Mucosa of rectum (tissue), 2 donors: ENCODE measurements at regions not wholly inside any gene's neighbourhood (a gene's known extent, or its start where the extent isn't known, plus 50 kb on each side); places are given as distances from the start of the nearest gene placed in this dataset.

ENCODE experiments used
- H3K27ac ChIP-seq, 2 donors: one replicate each; pipeline ENCODE4 v1.7.0; 2013; ENCODE audit warnings: inconsistent platforms in 2 of 2, low read depth in 2 of 2, low read length in 2 of 2
- H3K27me3 ChIP-seq, 2 donors: one replicate each; pipeline ENCODE4 v1.7.0; 2013; ENCODE audit warnings: low read length in 2 of 2; ENCODE audit not compliant: control insufficient read depth in 2 of 2, insufficient read depth in 2 of 2
- H3K36me3 ChIP-seq, 2 donors: one replicate each; pipeline ENCODE4 v1.7.0; 2013; ENCODE audit warnings: low read length in 2 of 2; ENCODE audit not compliant: control insufficient read depth in 2 of 2, insufficient read depth in 2 of 2
- H3K4me1 ChIP-seq, 2 donors: one replicate each; pipeline ENCODE4 v1.7.0; 2013; ENCODE audit warnings: low read length in 2 of 2, mild to moderate bottlenecking in 1 of 2; ENCODE audit not compliant: control insufficient read depth in 2 of 2, insufficient read depth in 2 of 2
- H3K4me3 ChIP-seq, 2 donors: one replicate each; pipeline ENCODE4 v1.7.0; 2013; ENCODE audit warnings: low read length in 2 of 2
- H3K9ac ChIP-seq, 2 donors: one replicate each; pipeline ENCODE4 v1.7.0; 2013; ENCODE audit warnings: low read length in 2 of 2, low read depth in 1 of 2, mild to moderate bottlenecking in 1 of 2
- H3K9me3 ChIP-seq, 2 donors: one replicate each; pipeline ENCODE4 v1.7.0; 2013; ENCODE audit warnings: low read length in 2 of 2; ENCODE audit not compliant: control insufficient read depth in 2 of 2
- donor health status: healthy.
- donor health status: Normal muscosa, but diverticular disease.

GRCh38 chr12:31215518-31216232 lies 110.3 kb downstream of the SINHCAF start:
- no peaks in the 10 kb centered on the region for H3K36me3 ChIP-seq

GRCh38 chr12:31216479-31216878 lies 109.5 kb downstream of the SINHCAF start:
- Histone ChIP-seq H3K36me3 (no peaks in the 10 kb centered on the region), H3K27ac (no peak overlapping the region), H3K4me3 (no peak overlapping the region), H3K4me1 (peaks cover 0 to 1% of the 10 kb centered on the region in 2 donors), H3K9ac (no peak overlapping the region), H3K27me3 (no peaks in the 10 kb centered on the region), H3K9me3 (no peaks in the 10 kb centered on the region)

More at GRCh38 chr12:31215518-31216232, 110.3 kb downstream of the SINHCAF start:
- Histone ChIP-seq H3K9me3 (no peaks in the 10 kb centered on the region), H3K27ac (no peak overlapping the region), H3K27me3 (no peaks in the 10 kb centered on the region), H3K4me1 (no peaks in the 10 kb centered on the region), H3K9ac (no peak overlapping the region), H3K4me3 (no peak overlapping the region)

GRCh38 chr12:31217356-31218130 lies 108.4 kb downstream of the SINHCAF start:
- Histone ChIP-seq H3K36me3 (no peaks in the 10 kb centered on the region), H3K9ac (no peak overlapping the region), H3K4me1 (peaks cover 0 to 2% of the 10 kb centered on the region in 2 donors), H3K4me3 (no peak overlapping the region), H3K27ac (no peak overlapping the region), H3K27me3 (no peaks in the 10 kb centered on the region), H3K9me3 (no peaks in the 10 kb centered on the region)

- H3K27me3 ChIP-seq = no peaks in the 10 kb centered on the region
- H3K9ac ChIP-seq = no peak overlapping the region
- no peak overlapping the region for H3K4me3 ChIP-seq
- peaks cover 0 to 2% of the 10 kb centered on the region in 2 donors for H3K4me1 ChIP-seq
- H3K27ac ChIP-seq = no peak overlapping the region
- no peaks in the 10 kb centered on the region for H3K36me3 ChIP-seq
- no peaks in the 10 kb centered on the region for H3K9me3 ChIP-seq
Observed at GRCh38 chr12:31218203-31219025, 107.5 kb downstream of the SINHCAF start.

GRCh38 chr12:31219521-31219920 lies 106.4 kb downstream of the SINHCAF start:
- H3K27ac ChIP-seq = no peak overlapping the region
- H3K9me3 ChIP-seq = no peaks in the 10 kb centered on the region

GRCh38 chr12:31220061-31220460 lies 105.9 kb downstream of the SINHCAF start:
- Histone ChIP-seq H3K4me1 (peaks cover 0 to 2% of the 10 kb centered on the region in 2 donors), H3K27me3 (no peaks in the 10 kb centered on the region), H3K9me3 (no peaks in the 10 kb centered on the region), H3K27ac (no peak overlapping the region), H3K36me3 (no peaks in the 10 kb centered on the region), H3K4me3 (no peak overlapping the region), H3K9ac (no peak overlapping the region)

More at GRCh38 chr12:31219521-31219920, 106.4 kb downstream of the SINHCAF start:
- H3K27me3 ChIP-seq = no peaks in the 10 kb centered on the region
- H3K9ac ChIP-seq = no peak overlapping the region
- no peaks in the 10 kb centered on the region for H3K36me3 ChIP-seq
- peaks cover 0 to 2% of the 10 kb centered on the region in 2 donors for H3K4me1 ChIP-seq
- H3K4me3 ChIP-seq = no peak overlapping the region

GRCh38 chr12:31220633-31221550 lies 105.1 kb downstream of the SINHCAF start:
- Histone ChIP-seq H3K27me3 (no peaks in the 10 kb centered on the region), H3K4me3 (no peak overlapping the region), H3K9me3 (no peaks in the 10 kb centered on the region), H3K4me1 (peaks cover 0 to 2% of the 10 kb centered on the region in 2 donors), H3K27ac (peak overlapping the region in 1 of 2 donors; percentile 27), H3K36me3 (no peaks in the 10 kb centered on the region), H3K9ac (no peak overlapping the region)

- H3K4me3 ChIP-seq = no peak overlapping the region
- H3K36me3 ChIP-seq = no peaks in the 10 kb centered on the region
- no peaks in the 10 kb centered on the region for H3K27me3 ChIP-seq
- H3K4me1 ChIP-seq = peaks cover 0 to 2% of the 10 kb centered on the region in 2 donors
- H3K9ac ChIP-seq = no peak overlapping the region
- H3K27ac ChIP-seq = peak overlapping the region in 1 of 2 donors; percentile 35
- no peaks in the 10 kb centered on the region for H3K9me3 ChIP-seq
Observed at GRCh38 chr12:31221551-31221945, 104.4 kb downstream of the SINHCAF start.

GRCh38 chr12:31222620-31223222 lies 103.2 kb downstream of the SINHCAF start:
- Histone ChIP-seq H3K27me3 (no peaks in the 10 kb centered on the region), H3K9me3 (no peaks in the 10 kb centered on the region), H3K4me1 (peaks cover 0 to 2% of the 10 kb centered on the region in 2 donors), H3K27ac (no peak overlapping the region), H3K36me3 (no peaks in the 10 kb centered on the region), H3K9ac (no peak overlapping the region), H3K4me3 (no peak overlapping the region)
